Smooth muscle cell (in vitro differentiated cells): ENCODE measurements at regions not wholly inside any gene's neighbourhood (a gene's known extent, or its start where the extent isn't known, plus 50 kb on each side); places are given as distances from the start of the nearest gene placed in this dataset.

Experiments
- DNase-seq: peaks from one replicate; lab custom pipeline; 2025; ENCODE audit not compliant: unreplicated experiment; lab: John Stamatoyannopoulos, UW
- H2AFZ ChIP-seq: fragments of 200-600 bp; sonication (generic); 2 replicates; pipeline ENCODE4 v1.6.0; 2016; ENCODE audit warnings: antibody characterized with exemption, low read depth, mild to moderate bottlenecking
- H3F3A ChIP-seq: fragments of 200-600 bp; sonication (generic); 2 replicates; pipeline ENCODE4 v1.6.0; 2017; ENCODE audit warnings: antibody characterized with exemption, low read depth
- H3K27ac ChIP-seq: fragments of 200-600 bp; sonication (generic); 2 replicates; pipeline ENCODE4 v1.5.1; 2016; ENCODE audit warnings: low read depth, mild to moderate bottlenecking
- H3K27me3 ChIP-seq: fragments of 200-600 bp; sonication (generic); 2 replicates; pipeline ENCODE4 v1.6.1; 2016; ENCODE audit warnings: low read depth, mild to moderate bottlenecking
- H3K36me3 ChIP-seq: fragments of 200-600 bp; sonication (generic); 2 replicates; pipeline ENCODE4 v1.5.1; 2016; ENCODE audit warnings: low read depth
- H3K4me1 ChIP-seq: fragments of 200-600 bp; sonication (generic); 2 replicates; pipeline ENCODE4 v1.5.1; 2016; ENCODE audit warnings: low read depth
- H3K4me2 ChIP-seq: fragments of 200-600 bp; sonication (generic); 2 replicates; pipeline ENCODE4 v1.6.0; 2016; ENCODE audit warnings: mild to moderate bottlenecking
- H3K4me3 ChIP-seq: fragments of 200-600 bp; sonication (generic); 2 replicates; pipeline ENCODE4 v1.5.1; 2016; ENCODE audit warnings: mild to moderate bottlenecking
- H3K79me2 ChIP-seq: fragments of 200-600 bp; sonication (generic); 2 replicates; pipeline ENCODE4 v1.6.0; 2016; ENCODE audit warnings: low read depth, mild to moderate bottlenecking
- H3K9ac ChIP-seq: fragments of 200-600 bp; sonication (generic); 2 replicates; pipeline ENCODE4 v1.6.0; 2016; ENCODE audit warnings: low read depth
- H3K9me3 ChIP-seq: fragments of 200-600 bp; sonication (generic); replicated peaks from 2 replicates; pipeline ENCODE4 v1.5.1; 2016; ENCODE audit warnings: low read depth
- H4K20me1 ChIP-seq: fragments of 200-600 bp; sonication (generic); 2 replicates; pipeline ENCODE4 v1.6.0; 2016; ENCODE audit warnings: low read depth
- WGBS: methylation state at CpG from one replicate; pipeline ENCODE4 v1.1.7; 2016; ENCODE audit warnings: low lambda C conversion rate; 5-methylcytosine and 5-hydroxymethylcytosine counted together
- TF ChIP-seq, protein P1 (sequence below): fragments of 200-600 bp; sonication (generic); IDR thresholded peaks from 2 replicates; pipeline ENCODE4 v1.5.1; 2017; ENCODE audit warnings: borderline replicate concordance, mild to moderate bottlenecking, antibody characterized with exemption; ENCODE audit not compliant: insufficient read depth, poor library complexity, severe bottlenecking

DNA sequence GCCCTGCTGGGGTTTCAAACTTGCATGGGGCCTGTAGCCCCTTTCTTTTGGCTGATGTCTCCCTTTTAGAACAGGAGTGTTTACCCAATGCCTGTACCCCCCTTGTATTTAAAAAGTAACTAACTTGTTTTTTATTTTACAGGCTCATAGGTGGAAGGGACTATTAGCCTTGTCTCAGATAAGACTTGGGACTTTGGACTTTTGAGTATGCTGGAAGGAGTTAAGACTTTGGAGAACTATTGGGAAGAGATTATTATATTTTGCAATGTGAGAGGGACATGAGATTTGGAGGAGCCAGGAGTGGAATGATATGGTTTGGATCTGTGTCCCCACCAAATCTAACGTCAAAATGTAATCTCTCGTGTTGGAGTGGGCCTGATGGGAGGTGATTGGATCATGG lies 314.9 kb upstream of the SP8 start:
- H2AFZ ChIP-seq = no peak overlapping the region
- TF ChIP-seq, protein P1, sequence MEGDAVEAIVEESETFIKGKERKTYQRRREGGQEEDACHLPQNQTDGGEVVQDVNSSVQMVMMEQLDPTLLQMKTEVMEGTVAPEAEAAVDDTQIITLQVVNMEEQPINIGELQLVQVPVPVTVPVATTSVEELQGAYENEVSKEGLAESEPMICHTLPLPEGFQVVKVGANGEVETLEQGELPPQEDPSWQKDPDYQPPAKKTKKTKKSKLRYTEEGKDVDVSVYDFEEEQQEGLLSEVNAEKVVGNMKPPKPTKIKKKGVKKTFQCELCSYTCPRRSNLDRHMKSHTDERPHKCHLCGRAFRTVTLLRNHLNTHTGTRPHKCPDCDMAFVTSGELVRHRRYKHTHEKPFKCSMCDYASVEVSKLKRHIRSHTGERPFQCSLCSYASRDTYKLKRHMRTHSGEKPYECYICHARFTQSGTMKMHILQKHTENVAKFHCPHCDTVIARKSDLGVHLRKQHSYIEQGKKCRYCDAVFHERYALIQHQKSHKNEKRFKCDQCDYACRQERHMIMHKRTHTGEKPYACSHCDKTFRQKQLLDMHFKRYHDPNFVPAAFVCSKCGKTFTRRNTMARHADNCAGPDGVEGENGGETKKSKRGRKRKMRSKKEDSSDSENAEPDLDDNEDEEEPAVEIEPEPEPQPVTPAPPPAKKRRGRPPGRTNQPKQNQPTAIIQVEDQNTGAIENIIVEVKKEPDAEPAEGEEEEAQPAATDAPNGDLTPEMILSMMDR = no peak
- DNase-seq = no peak
- H3K79me2 ChIP-seq = no peaks in the 10 kb centered on the region
- no peak overlapping the region for H3K4me2 ChIP-seq
- H3K9me3 ChIP-seq = no peaks in the 10 kb centered on the region
- H4K20me1 ChIP-seq = no peaks in the 10 kb centered on the region
- no peak overlapping the region for H3K27ac ChIP-seq
- no peaks in the 10 kb centered on the region for H3K4me1 ChIP-seq
- H3K27me3 ChIP-seq = no peaks in the 10 kb centered on the region
- 83% methylated on average over 2 of the region's 2 CpGs for WGBS
- no peaks in the 10 kb centered on the region for H3F3A ChIP-seq
- H3K36me3 ChIP-seq = no peaks in the 10 kb centered on the region
- H3K9ac ChIP-seq = no peak overlapping the region
- H3K4me3 ChIP-seq = no peak overlapping the region

DNA sequence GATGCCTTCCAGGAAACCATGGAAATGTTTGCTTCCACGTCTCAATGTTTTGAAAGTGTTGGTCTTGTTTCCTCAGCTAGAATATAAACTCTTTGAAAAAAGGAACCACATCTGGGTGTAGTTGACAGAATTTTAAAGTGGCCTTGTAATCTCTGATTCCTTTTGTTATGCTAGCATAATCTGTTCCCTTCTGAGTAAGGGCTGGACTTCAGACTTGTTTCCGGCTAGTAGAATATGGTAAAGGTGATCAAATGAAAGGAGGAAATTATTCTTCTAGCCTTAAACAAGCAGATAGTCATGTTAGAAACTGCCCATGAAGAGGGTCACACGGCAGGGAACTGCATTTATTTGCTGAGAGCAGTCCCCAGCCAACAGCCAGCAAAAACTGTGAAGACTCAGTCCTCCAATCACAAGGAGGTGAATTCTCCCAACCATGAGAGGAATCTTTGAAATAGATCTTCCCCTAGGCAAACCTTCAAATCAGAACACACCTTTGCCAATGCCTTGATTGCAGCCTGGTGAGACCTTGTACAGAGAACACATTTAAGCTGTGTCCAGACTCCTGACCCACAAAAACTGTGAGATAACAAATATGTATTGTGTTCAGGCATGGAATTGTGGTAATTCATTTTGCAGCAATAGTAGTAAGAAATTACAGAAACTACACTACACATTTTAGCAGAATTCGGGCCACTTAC lies 316.9 kb upstream of the SP8 start:
- no peak overlapping the region for H3K4me2 ChIP-seq
- H3F3A ChIP-seq = no peaks in the 10 kb centered on the region
- no peaks in the 10 kb centered on the region for H3K9me3 ChIP-seq
- H3K27me3 ChIP-seq = no peaks in the 10 kb centered on the region
- no peaks in the 10 kb centered on the region for H3K4me1 ChIP-seq
- WGBS = 75% methylated on average over 4 of the region's 4 CpGs
- DNase-seq = no peak
- no peaks in the 10 kb centered on the region for H3K79me2 ChIP-seq
- H3K27ac ChIP-seq = no peak overlapping the region
- H3K9ac ChIP-seq = no peak overlapping the region
- TF ChIP-seq, protein P1 = no peak
- H2AFZ ChIP-seq = no peak overlapping the region
- H4K20me1 ChIP-seq = no peaks in the 10 kb centered on the region
- H3K36me3 ChIP-seq = no peaks in the 10 kb centered on the region
- H3K4me3 ChIP-seq = no peak overlapping the region

DNA sequence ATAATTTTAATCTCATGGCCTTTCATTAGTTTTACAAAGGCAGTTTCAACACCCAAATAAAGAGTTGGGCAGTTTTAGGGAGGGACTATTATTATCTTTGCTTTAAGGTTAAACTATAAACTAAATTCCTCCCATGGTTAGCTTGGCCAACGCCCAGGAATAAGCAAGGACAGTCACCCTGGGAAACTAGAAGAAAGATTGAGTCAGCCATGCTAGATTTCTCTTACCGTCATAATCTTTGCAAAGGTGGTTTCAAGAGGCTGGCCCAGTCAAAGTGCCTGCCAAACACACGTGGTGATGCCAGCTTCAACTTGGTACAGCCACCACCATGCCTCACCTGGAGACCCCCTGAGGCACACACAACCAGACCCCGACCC lies 317.4 kb upstream of the SP8 start:
- H3K4me3 ChIP-seq = no peak overlapping the region
- H3K9me3 ChIP-seq = no peaks in the 10 kb centered on the region
- no peak overlapping the region for H3K9ac ChIP-seq
- no peaks in the 10 kb centered on the region for H3K36me3 ChIP-seq
- no peaks in the 10 kb centered on the region for H4K20me1 ChIP-seq
- no peaks in the 10 kb centered on the region for H3K79me2 ChIP-seq
- WGBS = 79% methylated on average over 4 of the region's 4 CpGs
- no peak for DNase-seq
- H3K4me2 ChIP-seq = no peak overlapping the region
- no peaks in the 10 kb centered on the region for H3K4me1 ChIP-seq
- no peaks in the 10 kb centered on the region for H3K27me3 ChIP-seq
- TF ChIP-seq, protein P1 = no peak
- no peak overlapping the region for H2AFZ ChIP-seq
- H3F3A ChIP-seq = no peaks in the 10 kb centered on the region
- H3K27ac ChIP-seq = no peak overlapping the region

DNA sequence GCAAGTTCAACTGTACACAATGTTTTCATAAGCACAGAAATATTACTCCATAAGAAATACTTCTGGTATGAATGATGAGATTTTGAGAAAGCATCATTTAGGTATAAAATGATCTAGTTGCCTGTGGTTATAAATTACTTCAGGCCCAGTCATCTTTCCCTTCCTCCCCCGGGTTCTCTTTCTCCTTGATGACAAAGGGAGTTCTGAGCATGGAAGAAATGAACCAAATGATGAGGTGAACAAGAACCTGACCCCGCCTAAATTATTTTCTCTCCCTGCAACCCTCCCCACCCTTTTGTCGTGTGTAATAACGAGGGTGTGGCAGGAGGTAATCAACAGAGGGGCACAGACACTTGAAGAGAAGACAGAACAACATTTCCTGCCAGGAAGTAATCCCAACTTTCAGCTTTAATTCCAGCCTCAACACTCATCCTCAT lies 319.6 kb upstream of the SP8 start:
- Histone ChIP-seq H2AFZ (no peak overlapping the region), H3K79me2 (no peaks in the 10 kb centered on the region), H3F3A (no peaks in the 10 kb centered on the region), H3K4me2 (no peak overlapping the region), H3K36me3 (no peaks in the 10 kb centered on the region), H3K9me3 (no peaks in the 10 kb centered on the region), H3K27ac (no peak overlapping the region), H3K9ac (no peak overlapping the region), H3K27me3 (no peaks in the 10 kb centered on the region), H4K20me1 (no peaks in the 10 kb centered on the region), H3K4me3 (no peak overlapping the region), H3K4me1 (no peaks in the 10 kb centered on the region)
- TF ChIP-seq, protein P1 = no peak
- WGBS = 90% methylated on average over 4 of the region's 4 CpGs
- DNase-seq = no peak
